ENCODE measurements at regions not wholly inside any gene's neighbourhood (a gene's known extent, or its start where the extent isn't known, plus 50 kb on each side); places are given as distances from the start of the nearest gene placed in this dataset.
"Not testable (repeated sequence)": the region's sequence is repeated elsewhere in the genome, so short reads cannot be mapped to it uniquely, and the experiment has no call there.

GRCh38 chr16:51276336-51276735 lies 125.3 kb upstream of the SALL1 start:
- DNase-seq: no peak

DNA sequence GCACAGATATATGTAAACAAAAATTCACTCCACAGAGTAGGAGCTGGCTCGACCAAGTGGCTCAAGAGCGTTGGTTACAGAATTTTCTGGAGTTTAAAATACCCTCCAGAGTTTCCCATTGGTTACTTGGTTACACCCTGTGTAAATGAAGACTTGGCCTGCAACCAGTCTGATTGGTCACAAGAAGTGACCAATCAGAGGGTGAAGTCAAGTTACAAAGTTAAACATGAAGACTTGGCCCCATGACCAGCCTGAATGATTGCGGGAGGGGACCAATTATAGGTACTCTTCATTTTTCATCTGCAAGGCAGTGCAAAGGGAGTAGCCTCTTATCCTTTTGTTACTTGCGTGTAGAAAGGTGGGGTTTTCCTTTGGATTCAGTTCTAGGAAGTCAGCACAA lies 121.3 kb upstream of the SALL1 start:
- DNase-seq: no peak

DNA sequence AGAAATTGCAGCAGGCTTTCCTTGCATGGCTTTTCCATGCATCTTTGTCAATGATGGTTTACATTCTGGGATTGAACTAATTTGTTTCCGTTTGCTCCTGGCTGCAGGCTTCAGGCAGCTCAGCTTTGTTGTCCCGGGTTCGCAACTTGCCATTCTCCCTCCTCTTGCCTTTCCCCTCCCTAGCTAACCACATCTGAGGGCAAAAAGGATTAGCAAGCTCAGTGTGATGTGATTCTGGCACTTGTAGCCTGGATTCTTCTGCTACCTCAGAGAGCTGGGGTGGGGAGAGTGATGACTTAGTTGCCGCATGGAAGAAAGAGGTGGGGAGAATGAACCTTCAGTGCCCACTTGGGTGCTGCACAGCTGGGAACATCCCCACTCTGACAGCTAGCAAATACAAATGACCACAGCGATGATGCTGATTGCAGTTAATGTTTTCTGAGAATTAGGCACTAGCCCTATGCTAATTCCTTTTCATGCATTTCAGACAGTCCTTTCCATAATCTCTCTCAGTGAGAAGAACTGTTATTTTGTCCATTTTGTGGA lies 120.2 kb upstream of the SALL1 start:
- DNase-seq: no peak

- DNase-seq: no peak
Observed at GRCh38 chr16:51268237-51268636, 117.2 kb upstream of the SALL1 start.

GRCh38 chr16:51267681-51268080 lies 116.6 kb upstream of the SALL1 start:
- no peak for DNase-seq

- DNase-seq: no peak
Observed at GRCh38 chr16:51262428-51262827, 111.4 kb upstream of the SALL1 start.

GRCh38 chr16:51261919-51262318 lies 110.8 kb upstream of the SALL1 start:
- no peak for DNase-seq

DNA sequence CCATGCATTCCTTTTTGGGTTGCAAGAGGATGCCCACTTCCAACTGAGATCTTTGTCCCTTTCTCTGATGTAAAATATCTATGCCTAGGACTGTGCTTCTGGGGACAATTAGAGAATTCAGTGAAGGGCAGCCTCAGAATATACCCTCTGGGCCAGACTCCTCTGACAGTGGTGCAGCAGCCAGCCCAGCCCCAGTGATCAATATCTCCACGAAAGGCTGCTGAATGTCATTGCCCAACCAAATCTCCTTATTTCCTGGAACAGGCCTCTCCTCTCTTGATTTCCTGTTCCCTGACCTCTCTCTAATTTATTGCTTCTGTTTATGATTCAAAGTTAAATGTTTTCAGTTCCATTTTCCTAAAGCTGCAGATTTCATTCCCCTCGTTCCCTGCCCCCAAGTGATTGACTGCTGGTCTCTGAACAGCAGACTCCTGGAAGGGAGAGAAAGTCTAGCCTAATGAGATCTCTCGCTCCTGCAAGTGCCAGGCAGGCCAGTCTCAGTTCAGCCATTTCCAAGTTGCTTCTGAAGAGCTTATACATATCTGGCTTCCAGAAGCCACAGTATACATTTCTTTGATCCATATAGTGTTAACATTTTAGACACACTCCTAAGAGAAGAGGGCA lies 104.4 kb upstream of the SALL1 start:
- no peak for DNase-seq

DNA sequence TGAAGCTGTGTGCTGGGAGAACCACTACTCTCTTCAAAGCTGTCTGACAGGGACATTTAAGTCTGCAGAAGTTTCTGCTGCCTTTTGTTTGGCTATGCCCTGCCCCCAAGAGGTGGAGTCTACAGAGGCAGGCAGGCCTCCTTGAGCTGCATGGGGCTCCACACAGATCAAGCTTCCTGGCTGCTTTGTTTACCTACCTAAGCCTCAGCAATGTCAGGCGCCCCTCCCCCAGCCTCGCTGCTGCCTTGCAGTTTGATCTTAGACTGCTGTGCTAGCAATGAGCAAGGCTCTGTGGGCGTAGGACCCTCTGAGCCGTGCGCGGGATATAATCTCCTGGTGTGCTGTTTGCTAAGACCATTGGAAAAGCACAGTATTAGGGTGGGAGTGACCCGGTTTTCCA lies 103.3 kb upstream of the SALL1 start:
- DNase-seq: not testable (repeated sequence)

DNA sequence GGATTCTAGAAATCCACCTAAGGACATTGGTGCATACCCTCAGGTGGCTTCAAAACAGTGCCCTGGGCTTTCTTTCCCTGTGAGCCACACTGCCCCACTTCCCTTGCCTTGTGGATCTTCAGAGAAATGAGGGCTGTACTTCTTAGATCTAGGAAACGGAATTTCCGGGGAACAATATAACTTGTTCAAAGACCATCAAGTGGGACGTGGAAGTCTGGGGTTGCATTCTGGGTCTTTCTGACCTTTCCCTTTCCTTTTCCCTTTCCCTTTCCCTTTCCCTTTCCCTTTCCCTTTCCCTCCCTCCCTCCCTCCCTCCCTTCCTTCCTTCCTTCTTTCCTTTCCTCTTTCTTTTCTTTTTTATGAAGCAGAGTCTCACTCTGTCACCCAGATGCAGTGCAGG lies 97.1 kb upstream of the SALL1 start:
- no peak for DNase-seq

DNA sequence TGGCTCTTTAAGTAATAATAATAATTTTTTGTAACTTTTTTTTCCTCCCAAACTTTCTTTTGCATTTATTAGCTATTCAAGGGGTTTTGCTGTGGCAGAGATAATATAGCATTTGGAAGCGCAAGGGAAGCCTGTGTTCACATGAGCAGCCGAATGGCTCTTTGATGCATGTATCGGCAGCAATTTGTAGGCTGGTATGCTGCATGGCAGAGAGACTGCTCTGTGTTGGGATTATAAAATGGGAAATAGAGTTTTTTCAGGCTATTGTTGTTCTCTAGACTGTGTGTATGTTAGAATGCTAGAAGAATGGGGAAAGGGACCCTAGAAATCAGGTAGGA lies 94.6 kb upstream of the SALL1 start:
- DNase-seq: no peak

- DNase-seq: no peak
Observed at GRCh38 chr16:51244887-51245657, 94.0 kb upstream of the SALL1 start.

DNA sequence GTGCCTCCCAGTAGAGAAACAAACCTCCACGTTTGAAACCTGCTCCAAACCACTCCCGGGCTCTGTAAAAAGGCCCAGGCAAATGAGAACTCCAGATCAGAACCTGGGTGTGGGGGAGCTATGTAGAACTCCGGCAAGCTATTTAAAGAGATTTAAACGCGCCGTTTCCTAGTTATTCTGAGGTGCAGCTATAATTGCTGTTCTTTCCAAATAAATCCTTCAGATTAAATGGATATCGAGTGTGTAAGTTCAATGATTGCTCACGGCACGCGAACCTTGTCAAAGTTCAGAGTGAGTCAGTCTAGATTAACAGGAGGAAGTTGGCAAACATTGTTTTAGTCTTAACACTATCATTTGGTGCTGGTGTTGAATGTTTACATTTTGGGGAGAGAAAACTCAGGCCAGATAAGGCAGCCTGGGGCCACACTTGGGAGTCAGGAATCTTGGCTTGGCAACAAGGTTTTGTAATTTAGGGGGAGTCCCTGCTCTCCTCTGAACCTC lies 92.9 kb upstream of the SALL1 start:
- no peak for DNase-seq

GRCh38 chr16:51242296-51242994 lies 91.4 kb upstream of the SALL1 start:
- DNase-seq: no peak

GRCh38 chr16:51239196-51239595 lies 88.1 kb upstream of the SALL1 start:
- DNase-seq: no peak

DNA sequence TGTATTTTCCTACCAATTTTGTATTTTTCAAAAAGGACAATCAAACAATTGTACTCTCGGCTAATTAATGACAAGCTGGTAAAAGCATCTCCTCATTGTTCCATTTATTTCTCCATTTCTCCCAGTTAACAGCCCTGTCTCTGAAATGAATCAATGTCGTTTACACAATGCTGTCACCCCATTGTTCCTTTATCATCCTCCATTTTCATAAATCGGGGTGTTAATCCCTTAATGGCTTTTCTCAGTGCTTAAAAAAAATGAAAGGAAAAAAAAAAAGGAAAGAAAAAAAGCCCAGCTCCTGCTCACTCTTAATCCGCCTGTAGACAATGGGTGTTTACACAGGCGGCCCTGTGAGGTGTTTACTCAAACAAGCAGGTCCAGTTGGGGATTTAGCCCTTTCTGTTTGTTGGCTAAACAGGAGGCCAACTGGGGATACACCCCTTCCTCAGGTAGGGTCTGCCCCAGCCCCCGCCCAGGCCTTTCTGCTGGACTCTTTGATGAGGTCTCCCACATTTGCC lies 86.8 kb upstream of the SALL1 start:
- no peak for DNase-seq

GRCh38 chr16:51237207-51237606 lies 86.1 kb upstream of the SALL1 start:
- DNase-seq: no peak

- no peak for DNase-seq
Observed at GRCh38 chr16:51236583-51236982, 85.5 kb upstream of the SALL1 start.

- no peak for DNase-seq
Observed at GRCh38 chr16:51231702-51232101, 80.6 kb upstream of the SALL1 start.

- DNase-seq: not testable (repeated sequence)
Observed at GRCh38 chr16:51230035-51230434, 79.0 kb upstream of the SALL1 start.

DNA sequence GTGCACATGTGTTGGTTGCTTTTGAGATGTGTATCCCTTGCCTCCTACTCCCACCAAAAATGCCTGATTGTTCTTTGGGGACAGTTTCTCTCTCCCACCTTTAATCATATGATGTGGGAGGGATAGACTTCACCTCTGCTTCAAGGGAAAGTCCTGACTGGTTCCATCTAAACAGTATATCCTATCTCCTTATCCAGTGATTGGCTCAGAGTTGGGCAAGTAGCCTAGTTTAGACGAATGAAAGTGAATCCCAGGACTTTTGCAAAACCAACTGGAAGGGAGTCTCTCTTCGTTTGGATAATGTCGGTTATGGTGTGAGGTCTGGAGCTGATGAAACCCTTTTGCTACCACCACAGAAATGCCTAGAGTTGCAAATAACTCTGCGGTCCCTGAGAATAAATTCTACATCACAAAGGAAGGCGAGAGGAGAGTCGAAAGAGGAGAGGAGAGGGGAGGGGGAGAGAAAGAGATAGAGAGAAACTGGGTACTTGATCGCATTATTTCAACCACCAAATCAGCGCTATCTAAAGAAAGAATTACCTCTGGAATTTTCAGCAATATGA lies 77.1 kb upstream of the SALL1 start:
- no peak for DNase-seq

DNA sequence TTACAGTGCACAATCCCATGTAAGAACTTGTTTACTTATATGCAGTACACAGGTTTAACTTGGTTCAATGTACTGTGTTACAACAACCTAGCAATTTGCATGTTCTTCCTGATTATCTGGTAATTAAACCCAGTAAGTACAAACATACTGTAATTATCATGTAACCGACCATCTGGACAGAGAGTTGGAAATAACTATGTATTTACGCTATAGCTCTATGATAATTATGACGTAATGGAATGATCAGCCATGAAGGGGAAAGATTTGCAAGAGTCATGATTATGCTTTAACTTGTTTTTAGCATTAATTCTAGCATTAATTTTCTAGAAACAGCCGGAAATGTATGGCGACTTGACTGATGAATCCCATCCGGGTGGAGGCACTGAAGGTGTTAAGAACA lies 74.8 kb upstream of the SALL1 start:
- DNase-seq: no peak

GRCh38 chr16:51224317-51224716 lies 73.2 kb upstream of the SALL1 start:
- DNase-seq: no peak

All from stimulated activated CD4-positive, alpha-beta T cell treated with anti-CD3 and anti-CD28 coated beads, Interleukin-1b, Interleukin-23, amount 100 ng/mL, for 48 hours (primary cell).